ENCODE measurements at regions not wholly inside any gene's neighbourhood (a gene's known extent, or its start where the extent isn't known, plus 50 kb on each side); places are given as distances from the start of the nearest gene placed in this dataset.
A peak's percentile ranks its signal among the peaks of the same experiment; 100 is the strongest.

DNA sequence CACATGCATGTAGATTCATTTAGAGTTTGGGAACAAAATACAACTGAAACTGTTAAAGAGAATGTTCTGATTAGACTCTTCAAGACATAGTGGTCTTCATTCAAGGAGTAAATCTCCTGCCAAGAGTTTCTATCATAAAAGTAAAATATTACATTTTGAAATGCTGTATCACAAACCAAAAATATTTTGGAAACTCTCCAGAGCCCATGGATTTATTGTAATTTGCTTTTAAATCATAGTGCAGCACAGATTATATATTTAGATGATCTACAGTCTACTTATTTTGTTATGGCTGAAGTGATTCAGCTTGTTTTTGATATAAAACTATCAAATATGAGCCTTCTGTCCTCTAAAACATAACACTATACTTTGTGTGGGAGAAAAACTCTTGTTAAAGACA, 105.3 kb downstream of the DISP1 start:
- ChIA-PET CTCF (interaction anchor here (0.7 kb wide), 1 partner anchor 127 kb away, joined by 3 read pairs; no protein-coding TSS in a partner anchor), POLR2A (no interaction called here)
- Histone ChIP-seq H3K36me3 (ENCODE audit: control insufficient read depth in 2 of 2, insufficient read depth in 1 of 2, low read length in 2 of 2) (no peaks in the 10 kb centered on the region), H3K9me3 (ENCODE audit: control insufficient read depth, insufficient read depth, low read depth, low read length) (no peaks in the 10 kb centered on the region), H3K4me3 (ENCODE audit: low read depth, low read length) (no peak overlapping the region), H3K4me1 (ENCODE audit: control insufficient read depth, insufficient read depth, low read length) (peaks cover 17% of the 10 kb centered on the region; the same call in 1 of the 2 replicates), H3K27ac (ENCODE audit: extremely low read depth, low read depth, low read length) (no peak overlapping the region)
- TF ChIP-seq SETDB1 (IDR thresholded peaks at IDR 0.05; ENCODE audit: insufficient read length, low read length) (no peak), REST (tag by site-specific recombination; IDR thresholded peaks at IDR 0.05) (no peak), ZNF394 (tag by site-specific recombination; IDR thresholded peaks at IDR 0.05; ENCODE audit: borderline replicate concordance) (no peak), KLF1 (tag by site-specific recombination; IDR thresholded peaks at IDR 0.05) (no peak), KLF16 (tag by site-specific recombination; IDR thresholded peaks at IDR 0.05) (no peak), ZNF23 (tag by site-specific recombination; IDR thresholded peaks at IDR 0.05; ENCODE audit: borderline replicate concordance) (no peak), ZNF837 (tag by site-specific recombination; IDR thresholded peaks at IDR 0.05) (no peak), ZBTB1 (tag by site-specific recombination; IDR thresholded peaks at IDR 0.05) (no peak), ZNF350 (tag by site-specific recombination; IDR thresholded peaks at IDR 0.05) (no peak)

DNA sequence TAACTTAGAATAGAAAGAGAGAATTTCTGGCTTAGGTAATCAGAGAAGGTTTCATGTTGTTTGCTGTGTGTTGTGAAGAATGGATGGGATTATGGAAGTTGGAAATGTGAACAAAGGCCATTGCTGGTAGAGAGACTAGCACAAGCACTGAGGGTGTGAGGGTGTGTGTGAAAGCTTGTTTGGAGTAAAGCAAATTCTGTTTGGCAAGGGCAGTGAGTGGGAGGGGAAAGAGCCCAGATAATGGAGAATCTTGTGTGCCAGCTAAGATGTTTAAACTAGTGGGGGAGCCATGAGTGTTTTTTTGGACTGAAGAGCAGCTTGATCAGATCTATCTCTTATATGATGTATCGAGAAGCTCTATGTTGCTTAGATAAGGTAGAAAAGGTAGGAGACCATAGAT, 107.1 kb downstream of the DISP1 start:
- Histone ChIP-seq H3K36me3 (ENCODE audit: control insufficient read depth in 2 of 2, insufficient read depth in 1 of 2, low read length in 2 of 2) (no peaks in the 10 kb centered on the region), H3K4me1 (ENCODE audit: control insufficient read depth, insufficient read depth, low read length) (peaks cover 17% of the 10 kb centered on the region; the same call in 1 of the 2 replicates), H3K27ac (ENCODE audit: extremely low read depth, low read depth, low read length) (no peak overlapping the region), H3K4me3 (ENCODE audit: low read depth, low read length) (no peak overlapping the region), H3K9me3 (ENCODE audit: control insufficient read depth, insufficient read depth, low read depth, low read length) (no peaks in the 10 kb centered on the region)
- ChIA-PET CTCF (no interaction called here), POLR2A (no interaction called here)
- TF ChIP-seq EGR2 (tag by site-specific recombination; IDR thresholded peaks at IDR 0.05; ENCODE audit: low read depth) (0 out of 2 replicates have a peak, but pooled peaks have one; percentile 24), ZFHX2 (tag by site-specific recombination; conservative IDR thresholded peaks at IDR 0.05) (peak; percentile 58), TCF7L2 (IDR thresholded peaks at IDR 0.05; ENCODE audit: borderline replicate concordance, low read depth, low read length) (no peak)

DNA sequence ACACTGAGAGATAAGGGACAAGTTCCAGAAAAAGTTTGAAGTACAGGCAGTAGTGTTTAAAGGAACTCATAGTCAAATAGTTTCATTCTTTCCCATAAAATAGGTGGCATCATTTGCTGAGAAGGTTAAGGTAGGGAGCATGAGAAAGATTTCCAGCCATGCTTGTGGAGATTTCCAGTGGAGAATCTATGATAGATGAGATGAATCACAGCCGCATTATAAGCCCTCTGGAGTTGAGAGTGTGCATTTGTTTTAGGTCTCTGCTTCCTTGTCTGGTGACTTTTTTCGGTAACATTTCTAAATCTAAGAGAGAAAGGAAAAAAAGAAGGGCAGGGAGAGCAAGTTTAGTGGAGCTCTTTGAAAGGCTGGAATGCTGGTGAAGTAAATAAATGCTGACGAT, 108.7 kb downstream of the DISP1 start:
- H3K36me3 ChIP-seq (ENCODE audit: control insufficient read depth in 2 of 2, insufficient read depth in 1 of 2, low read length in 2 of 2) = no peaks in the 10 kb centered on the region
- no peak overlapping the region for H3K4me3 ChIP-seq (ENCODE audit: low read depth, low read length)
- no peaks in the 10 kb centered on the region for H3K9me3 ChIP-seq (ENCODE audit: control insufficient read depth, insufficient read depth, low read depth, low read length)
- no peak for TF ChIP-seq ZXDB (tag by site-specific recombination; IDR thresholded peaks at IDR 0.05)
- no peak for TF ChIP-seq KLF7 (tag by site-specific recombination; IDR thresholded peaks at IDR 0.05; ENCODE audit: borderline replicate concordance)
- TF ChIP-seq OSR2 (tag by site-specific recombination; IDR thresholded peaks at IDR 0.05) = no peak
- no peak for TF ChIP-seq YY2 (tag by site-specific recombination; IDR thresholded peaks at IDR 0.05)
- TF ChIP-seq GLI2 (tag by site-specific recombination; IDR thresholded peaks at IDR 0.05; ENCODE audit: borderline replicate concordance, low read depth) = no peak
- no peak for TF ChIP-seq ZNF146 (tag by site-specific recombination; IDR thresholded peaks at IDR 0.05)
- TF ChIP-seq ZNF48 (tag by site-specific recombination; IDR thresholded peaks at IDR 0.05) = no peak
- TF ChIP-seq ZNF621 (tag by site-specific recombination; IDR thresholded peaks at IDR 0.05) = no peak
- no peak for TF ChIP-seq ZBTB48 (tag by site-specific recombination; IDR thresholded peaks at IDR 0.05)
- peaks cover 17% of the 10 kb centered on the region; the same call in 1 of the 2 replicates for H3K4me1 ChIP-seq (ENCODE audit: control insufficient read depth, insufficient read depth, low read length)
- CTCF ChIA-PET = interaction anchor here (0.6 to 0.9 kb wide), 2 partner anchors 166 to 170 kb away, joined by 3 to 5 read pairs; no protein-coding TSS in a partner anchor
- H3K27ac ChIP-seq (ENCODE audit: extremely low read depth, low read depth, low read length) = no peak overlapping the region; the same call in 1 of the 2 replicates
- POLR2A ChIA-PET = no interaction called here
